HG03460 (cell line): ENCODE measurements at regions not wholly inside any gene's neighbourhood (a gene's known extent, or its start where the extent isn't known, plus 50 kb on each side); places are given as distances from the start of the nearest gene placed in this dataset.
"Not testable (repeated sequence)": the region's sequence is repeated elsewhere in the genome, so short reads cannot be mapped to it uniquely, and the experiment has no call there.

Source experiments
- ATAC-seq: cut with Tn5 transposase; IDR thresholded peaks from one replicate; pipeline ENCODE4 v1.9.1; 2021; ENCODE audit not compliant: unreplicated experiment

GRCh38 chr1:88320291-88320690 is 363.8 kb upstream of the PKN2 start:
- no peak for ATAC-seq

GRCh38 chr1:88321706-88322105 is 362.4 kb upstream of the PKN2 start:
- no peak for ATAC-seq

GRCh38 chr1:88324899-88325298 is 359.2 kb upstream of the PKN2 start:
- ATAC-seq = no peak

GRCh38 chr1:88327391-88328267 is 356.4 kb upstream of the PKN2 start:
- no peak for ATAC-seq

- no peak for ATAC-seq
Measured at GRCh38 chr1:88330201-88330600, 353.9 kb upstream of the PKN2 start.

GRCh38 chr1:88333086-88333695 is 350.9 kb upstream of the PKN2 start:
- ATAC-seq = no peak

GRCh38 chr1:88341447-88341846 is 342.6 kb upstream of the PKN2 start:
- no peak for ATAC-seq

- not testable (repeated sequence) for ATAC-seq
Measured at GRCh38 chr1:88342081-88342480, 342.0 kb upstream of the PKN2 start.

GRCh38 chr1:88350648-88351047 is 333.4 kb upstream of the PKN2 start:
- ATAC-seq = no peak

GRCh38 chr1:88351960-88352359 is 332.1 kb upstream of the PKN2 start:
- no peak for ATAC-seq

- ATAC-seq = no peak
Measured at GRCh38 chr1:88354256-88354655, 329.8 kb upstream of the PKN2 start.

GRCh38 chr1:88357729-88358128 is 326.3 kb upstream of the PKN2 start:
- ATAC-seq = no peak

- ATAC-seq = no peak
Measured at GRCh38 chr1:88371436-88372023, 312.5 kb upstream of the PKN2 start.

GRCh38 chr1:88375977-88376376 is 308.1 kb upstream of the PKN2 start:
- ATAC-seq = no peak

- no peak for ATAC-seq
Measured at GRCh38 chr1:88376421-88376820, 307.7 kb upstream of the PKN2 start.

- no peak for ATAC-seq
Measured at GRCh38 chr1:88378560-88378959, 305.5 kb upstream of the PKN2 start.

GRCh38 chr1:88394958-88395357 is 289.1 kb upstream of the PKN2 start:
- ATAC-seq = no peak

GRCh38 chr1:88398338-88398737 is 285.7 kb upstream of the PKN2 start:
- ATAC-seq = no peak

- peak; percentile 81 for ATAC-seq
Measured at GRCh38 chr1:88399690-88400089, 284.4 kb upstream of the PKN2 start.

GRCh38 chr1:88401313-88401712 is 282.8 kb upstream of the PKN2 start:
- ATAC-seq = peak; percentile 68

GRCh38 chr1:88404582-88404981 is 279.5 kb upstream of the PKN2 start:
- ATAC-seq = no peak

GRCh38 chr1:88407248-88407647 is 276.8 kb upstream of the PKN2 start:
- no peak for ATAC-seq
